GM12865 (cell line): ENCODE measurements at regions not wholly inside any gene's neighbourhood (a gene's known extent, or its start where the extent isn't known, plus 50 kb on each side); places are given as distances from the start of the nearest gene placed in this dataset.
A peak's percentile ranks its signal among the peaks of the same experiment; 100 is the strongest.

Experiments
- DNase-seq: peaks from one replicate; pipeline ENCODE4 v3.0.0; 2010; ENCODE audit warnings: low read depth
- H3K4me3 ChIP-seq: 2 replicates; pipeline ENCODE4 v1.5.1; 2011; ENCODE audit warnings: mild to moderate bottlenecking, low read depth, low read length, control low read depth
- CTCF ChIP-seq: IDR thresholded peaks from 2 replicates; pipeline ENCODE4 v1.5.1; 2011; ENCODE audit warnings: low read length, control low read depth, low read depth, inconsistent platforms; ENCODE audit not compliant: insufficient read depth; ENCODE audit errors: missing control alignments

DNA sequence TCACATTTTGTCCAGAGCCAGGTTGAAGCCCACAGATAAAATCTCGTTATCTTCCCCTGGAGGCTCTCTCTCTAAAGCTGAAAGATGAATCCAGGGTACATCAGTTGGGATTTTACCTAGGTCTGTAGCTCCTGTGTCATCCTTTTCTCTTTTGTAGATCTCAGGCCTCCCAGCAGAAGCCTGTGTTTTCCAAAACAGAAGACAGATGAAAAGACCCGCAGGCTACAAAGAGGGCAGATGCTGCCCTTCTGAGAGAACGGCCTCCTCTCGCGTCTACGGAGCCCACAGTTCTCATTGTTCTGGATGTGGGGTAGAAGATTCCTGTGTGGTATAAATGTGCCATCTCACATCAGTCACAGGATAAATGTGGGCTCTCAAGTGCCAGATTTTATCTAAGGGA, 139.5 kb downstream of the SUCLG1 start:
- no peak for DNase-seq
- H3K4me3 ChIP-seq: no peak overlapping the region
- no peak for TF ChIP-seq CTCF

DNA sequence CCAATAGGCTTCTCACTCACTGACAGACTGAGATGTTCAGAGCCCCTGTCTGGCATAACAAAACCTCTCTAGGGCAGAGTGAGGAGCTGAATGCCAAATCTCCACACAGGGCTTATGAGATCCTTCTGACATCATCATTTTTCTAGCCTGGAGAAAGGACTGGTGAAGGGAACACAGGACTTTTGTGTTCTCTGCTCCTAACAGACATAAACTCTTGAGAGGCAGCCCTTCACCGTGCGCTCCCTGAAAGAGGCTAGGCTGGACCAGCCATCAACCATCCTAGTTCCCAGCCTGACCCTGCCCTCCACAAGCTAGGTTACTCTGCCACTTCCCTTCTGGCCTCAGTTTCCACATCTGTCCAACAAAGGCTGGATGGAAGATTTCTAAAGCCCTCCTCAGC, 141.9 kb downstream of the SUCLG1 start:
- DNase-seq: no peak
- H3K4me3 ChIP-seq: no peak overlapping the region
- no peak for TF ChIP-seq CTCF

- H3K4me3 ChIP-seq: no peak overlapping the region
- peak; percentile 93 for TF ChIP-seq CTCF
- DNase-seq: peak; percentile 77
Observed at GRCh38 chr2:84314901-84315330, 144.2 kb downstream of the SUCLG1 start.

- no peak overlapping the region for H3K4me3 ChIP-seq
- DNase-seq: no peak
- TF ChIP-seq CTCF: no peak
Observed at GRCh38 chr2:84314250-84314649, 144.8 kb downstream of the SUCLG1 start.

- DNase-seq: no peak
- TF ChIP-seq CTCF: no peak
- H3K4me3 ChIP-seq: no peak overlapping the region
Observed at GRCh38 chr2:84309281-84309680, 149.8 kb downstream of the SUCLG1 start.

DNA sequence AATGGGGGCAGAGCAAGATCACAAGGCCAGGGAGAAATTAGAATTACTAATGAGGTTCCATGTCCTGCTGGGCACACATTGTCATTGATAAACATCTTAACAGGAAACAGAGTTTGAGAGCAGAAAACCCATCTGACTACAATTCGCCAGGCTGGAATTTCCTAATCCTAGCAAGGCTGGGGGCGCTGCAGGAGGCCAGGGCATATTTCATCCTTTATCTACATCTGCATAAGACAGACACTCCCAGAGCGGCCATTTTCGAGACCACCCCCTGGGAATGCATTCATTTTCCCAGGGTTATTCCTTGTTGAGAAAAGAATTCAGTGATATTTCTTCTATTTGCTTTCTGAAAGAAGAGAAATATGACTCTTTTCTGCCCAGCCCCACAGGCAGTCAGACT, 152.7 kb downstream of the SUCLG1 start:
- no peak for DNase-seq
- no peak overlapping the region for H3K4me3 ChIP-seq
- TF ChIP-seq CTCF: no peak
